ENCODE measurements at regions not wholly inside any gene's neighbourhood (a gene's known extent, or its start where the extent isn't known, plus 50 kb on each side); places are given as distances from the start of the nearest gene placed in this dataset.
"Not testable (repeated sequence)": the region's sequence is repeated elsewhere in the genome, so short reads cannot be mapped to it uniquely, and the experiment has no call there.

DNA sequence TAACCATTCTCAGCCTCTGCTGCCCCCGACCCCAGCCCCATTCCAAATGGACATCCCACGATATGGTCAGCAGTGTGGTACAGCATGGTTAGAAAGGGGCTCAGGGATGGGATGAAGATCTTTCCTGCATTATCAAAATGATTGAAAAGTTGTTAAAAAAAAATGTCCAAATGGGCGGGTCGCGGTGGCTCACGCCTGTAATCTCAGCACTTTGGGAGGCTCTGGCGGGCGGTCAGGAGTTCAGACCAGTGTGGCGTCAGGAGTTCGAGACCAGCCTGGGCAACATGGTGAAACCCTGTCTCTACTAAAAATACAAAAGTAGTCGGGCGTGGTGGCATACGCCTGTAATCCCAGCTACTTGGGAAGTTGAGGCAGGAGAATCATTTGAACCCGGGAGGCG, 54.3 kb upstream of the ZNF254 start:
- Mint-ChIP-seq H3K36me3 (ENCODE audit: low read depth) (peaks cover 31% of the 10 kb centered on the region), H3K27me3 (no peaks in the 10 kb centered on the region), H3K4me1 (peaks cover 25% of the 10 kb centered on the region), H3K4me3 (peak overlapping the region; percentile 99), H3K27ac (peak overlapping the region; percentile 97), H3K9me3 (peaks cover 14% of the 10 kb centered on the region)
- no peak for DNase-seq
- POLR2A ChIA-PET: interaction anchor here (1.3 to 3.2 kb wide), 7 partner anchors 12 to 637 kb away, joined by 3 to 42 read pairs (median 19); partner anchors contain the start of genes ZNF254, ZNF675, ZNF681 and ZNF726
- CTCF ChIA-PET: interaction anchor here (1.5 kb wide), 1 partner anchor 54 kb away, joined by 4 read pairs; the partner anchor contains the start of gene ZNF254

- Mint-ChIP-seq H3K27ac (peak overlapping the region; percentile 97), H3K4me3 (peak overlapping the region; percentile 99), H3K36me3 (ENCODE audit: low read depth) (peaks cover 32% of the 10 kb centered on the region), H3K9me3 (peaks cover 14% of the 10 kb centered on the region), H3K4me1 (peaks cover 25% of the 10 kb centered on the region), H3K27me3 (no peaks in the 10 kb centered on the region)
- CTCF ChIA-PET: interaction anchor here (1.1 to 1.5 kb wide), 2 partner anchors 52 to 54 kb away, joined by 3 to 4 read pairs; partner anchors contain the start of gene ZNF254
- DNase-seq: peak; percentile 87
- POLR2A ChIA-PET: interaction anchor here (1.0 to 3.2 kb wide), 10 partner anchors 12 to 783 kb away, joined by 3 to 42 read pairs (median 11); partner anchors contain the start of genes ZNF254, ZNF675, ZNF681 and ZNF724
Observed at GRCh38 chr19:24033301-24033962, 53.6 kb upstream of the ZNF254 start.

- DNase-seq: peak; percentile 42
- Mint-ChIP-seq H3K36me3 (ENCODE audit: low read depth) (peaks cover 37% of the 10 kb centered on the region), H3K4me1 (peaks cover 25% of the 10 kb centered on the region), H3K27ac (peak overlapping the region; percentile 97), H3K27me3 (no peaks in the 10 kb centered on the region), H3K4me3 (peak overlapping the region; percentile 99), H3K9me3 (peaks cover 19% of the 10 kb centered on the region)
- ChIA-PET CTCF (interaction anchor here (1.1 to 1.5 kb wide), 2 partner anchors 52 to 53 kb away, joined by 3 to 4 read pairs; partner anchors contain the start of gene ZNF254), POLR2A (interaction anchor here (1.0 to 3.2 kb wide), 11 partner anchors 11 to 784 kb away, joined by 3 to 42 read pairs (median 11); partner anchors contain the start of genes ZNF254, ZNF675, ZNF681 and ZNF724)
Observed at GRCh38 chr19:24033963-24034342, 53.0 kb upstream of the ZNF254 start.

DNA sequence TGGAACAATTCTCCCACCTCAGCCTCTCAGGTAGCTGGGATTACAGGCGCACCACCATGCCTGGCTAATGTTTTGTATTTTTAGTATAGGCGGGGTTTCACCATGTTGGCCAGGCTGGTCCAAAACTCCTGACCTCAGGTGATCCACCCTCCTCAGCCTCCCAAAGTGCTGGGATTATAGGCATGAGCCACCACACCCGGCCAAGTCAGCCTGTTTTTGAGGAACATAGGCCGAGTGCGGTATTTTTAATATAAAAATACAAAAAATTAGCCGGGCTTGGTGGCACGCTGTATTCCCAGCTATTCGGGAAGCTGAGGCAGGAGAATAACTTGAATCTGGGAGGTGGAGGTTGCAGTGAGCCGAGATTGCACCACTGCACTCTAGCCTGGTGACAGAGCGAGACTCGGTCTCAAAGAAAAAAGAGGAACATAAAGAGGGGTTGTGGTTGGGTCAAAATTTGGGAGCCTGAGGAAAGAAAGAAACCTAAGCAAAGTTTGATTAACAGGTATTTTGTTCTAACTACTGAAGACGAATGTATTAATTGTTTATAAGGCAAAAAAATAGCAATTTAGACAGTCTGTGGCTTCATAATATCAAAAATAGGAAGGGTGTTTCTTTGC, 51.6 kb upstream of the ZNF254 start:
- H3K9me3 Mint-ChIP-seq: peaks cover 25% of the 10 kb centered on the region

More for the DNA sequence above, 51.6 kb upstream of the ZNF254 start:
- Mint-ChIP-seq H3K36me3 (ENCODE audit: low read depth) (peaks cover 47% of the 10 kb centered on the region), H3K4me1 (peaks cover 25% of the 10 kb centered on the region), H3K4me3 (peak overlapping the region; percentile 17)
- POLR2A ChIA-PET: interaction anchor here (3.1 kb wide), 1 partner anchor 10 kb away, joined by 19 read pairs; no protein-coding TSS in a partner anchor
- H3K27ac Mint-ChIP-seq, H3K27me3 Mint-ChIP-seq, DNase-seq, CTCF ChIA-PET: not testable (repeated sequence)
